ENCODE measurements at regions not wholly inside any gene's neighbourhood (a gene's known extent, or its start where the extent isn't known, plus 50 kb on each side); places are given as distances from the start of the nearest gene placed in this dataset.

- H3K79me1 ChIP-seq (replicated peaks; ENCODE audit: low read length, poor library complexity, severe bottlenecking): no peaks in the 10 kb centered on the region
These were observed 1191.3 kb upstream of the TENM3 start for GRCh38 chr4:181051931-181052330.

GRCh38 chr4:181061787-181062186 lies 1181.4 kb upstream of the TENM3 start:
- Histone ChIP-seq H4K8ac (ENCODE audit: low read length) (no peak overlapping the region), H3K4ac (ENCODE audit: low read depth in 1 of 2, low read length in 2 of 2) (no peak overlapping the region), H3K18ac (ENCODE audit: low read depth in 1 of 2, low read length in 2 of 2) (no peak overlapping the region), H2BK5ac (ENCODE audit: low read depth, low read length, poor library complexity, severe bottlenecking) (no peak overlapping the region), H3K14ac (ENCODE audit: low read length in 2 of 2) (no peak overlapping the region), H3K9ac (ENCODE audit: low read length) (no peak overlapping the region), H3K23ac (ENCODE audit: low read length in 2 of 2) (no peak overlapping the region), H3K9me3 (ENCODE audit: control insufficient read depth, low read length) (no peaks in the 10 kb centered on the region), H3K4me2 (ENCODE audit: low read length, poor library complexity, severe bottlenecking) (no peak overlapping the region), H3K27ac (ENCODE audit: low read length, poor library complexity, severe bottlenecking) (no peak overlapping the region), H3K79me1 (replicated peaks; ENCODE audit: low read length, poor library complexity, severe bottlenecking) (no peaks in the 10 kb centered on the region), H3K36me3 (ENCODE audit: control insufficient read depth in 1 of 2, insufficient read depth in 2 of 2, low read depth in 1 of 2, low read length in 2 of 2) (no peaks in the 10 kb centered on the region), H2BK12ac (ENCODE audit: low read length in 2 of 2) (no peak overlapping the region), H2BK120ac (ENCODE audit: low read depth, low read length) (no peak overlapping the region), H2AFZ (ENCODE audit: low read depth, low read length) (no peak overlapping the region), H4K91ac (ENCODE audit: low read length) (no peak overlapping the region), H3K4me3 (ENCODE audit: insufficient read depth in 1 of 2, low read depth in 1 of 2, low read length in 2 of 2) (no peak overlapping the region), H3K4me1 (ENCODE audit: control insufficient read depth, insufficient read depth, low read depth, low read length) (no peaks in the 10 kb centered on the region), H2AK5ac (ENCODE audit: low read length, severe bottlenecking) (no peak overlapping the region), H3K27me3 (ENCODE audit: control insufficient read depth in 1 of 2, insufficient read depth in 1 of 2, low read length in 2 of 2) (no peaks in the 10 kb centered on the region), H2BK15ac (ENCODE audit: low read depth, poor library complexity, severe bottlenecking) (no peak overlapping the region)
- no CpG with 5 or more reads among the region's 1 CpG for WGBS
- DNase-seq: no peak

More at GRCh38 chr4:181051931-181052330, 1191.3 kb upstream of the TENM3 start:
- Histone ChIP-seq H3K36me3 (ENCODE audit: control insufficient read depth in 1 of 2, insufficient read depth in 2 of 2, low read depth in 1 of 2, low read length in 2 of 2) (no peaks in the 10 kb centered on the region), H3K4me1 (ENCODE audit: control insufficient read depth, insufficient read depth, low read depth, low read length) (no peaks in the 10 kb centered on the region), H3K27ac (ENCODE audit: low read length, poor library complexity, severe bottlenecking) (no peak overlapping the region), H3K4ac (ENCODE audit: low read depth in 1 of 2, low read length in 2 of 2) (no peak overlapping the region), H3K9me3 (ENCODE audit: control insufficient read depth, low read length) (no peaks in the 10 kb centered on the region), H2BK120ac (ENCODE audit: low read depth, low read length) (no peak overlapping the region), H3K14ac (ENCODE audit: low read length in 2 of 2) (no peak overlapping the region), H2BK12ac (ENCODE audit: low read length in 2 of 2) (no peak overlapping the region), H4K91ac (ENCODE audit: low read length) (no peak overlapping the region), H2AFZ (ENCODE audit: low read depth, low read length) (no peak overlapping the region), H3K9ac (ENCODE audit: low read length) (no peak overlapping the region), H3K23ac (ENCODE audit: low read length in 2 of 2) (no peak overlapping the region), H2BK15ac (ENCODE audit: low read depth, poor library complexity, severe bottlenecking) (no peak overlapping the region), H3K4me3 (ENCODE audit: insufficient read depth in 1 of 2, low read depth in 1 of 2, low read length in 2 of 2) (no peak overlapping the region), H4K8ac (ENCODE audit: low read length) (no peak overlapping the region), H2BK5ac (ENCODE audit: low read depth, low read length, poor library complexity, severe bottlenecking) (no peak overlapping the region), H3K27me3 (ENCODE audit: control insufficient read depth in 1 of 2, insufficient read depth in 1 of 2, low read length in 2 of 2) (no peaks in the 10 kb centered on the region), H2AK5ac (ENCODE audit: low read length, severe bottlenecking) (no peak overlapping the region), H3K18ac (ENCODE audit: low read depth in 1 of 2, low read length in 2 of 2) (no peak overlapping the region), H3K4me2 (ENCODE audit: low read length, poor library complexity, severe bottlenecking) (no peak overlapping the region)
- no peak for DNase-seq

GRCh38 chr4:181063212-181063611 lies 1180.0 kb upstream of the TENM3 start:
- Histone ChIP-seq H3K18ac (ENCODE audit: low read depth in 1 of 2, low read length in 2 of 2) (no peak overlapping the region), H4K8ac (ENCODE audit: low read length) (no peak overlapping the region), H2BK12ac (ENCODE audit: low read length in 2 of 2) (no peak overlapping the region), H3K4ac (ENCODE audit: low read depth in 1 of 2, low read length in 2 of 2) (no peak overlapping the region), H2BK120ac (ENCODE audit: low read depth, low read length) (no peak overlapping the region), H2BK5ac (ENCODE audit: low read depth, low read length, poor library complexity, severe bottlenecking) (no peak overlapping the region), H3K9me3 (ENCODE audit: control insufficient read depth, low read length) (no peaks in the 10 kb centered on the region), H2BK15ac (ENCODE audit: low read depth, poor library complexity, severe bottlenecking) (no peak overlapping the region), H3K14ac (ENCODE audit: low read length in 2 of 2) (no peak overlapping the region), H3K4me2 (ENCODE audit: low read length, poor library complexity, severe bottlenecking) (no peak overlapping the region), H3K36me3 (ENCODE audit: control insufficient read depth in 1 of 2, insufficient read depth in 2 of 2, low read depth in 1 of 2, low read length in 2 of 2) (no peaks in the 10 kb centered on the region), H2AK5ac (ENCODE audit: low read length, severe bottlenecking) (no peak overlapping the region), H3K79me1 (replicated peaks; ENCODE audit: low read length, poor library complexity, severe bottlenecking) (no peaks in the 10 kb centered on the region), H4K91ac (ENCODE audit: low read length) (no peak overlapping the region), H3K4me3 (ENCODE audit: insufficient read depth in 1 of 2, low read depth in 1 of 2, low read length in 2 of 2) (no peak overlapping the region), H3K4me1 (ENCODE audit: control insufficient read depth, insufficient read depth, low read depth, low read length) (no peaks in the 10 kb centered on the region), H3K27me3 (ENCODE audit: control insufficient read depth in 1 of 2, insufficient read depth in 1 of 2, low read length in 2 of 2) (no peaks in the 10 kb centered on the region), H2AFZ (ENCODE audit: low read depth, low read length) (no peak overlapping the region), H3K9ac (ENCODE audit: low read length) (no peak overlapping the region), H3K27ac (ENCODE audit: low read length, poor library complexity, severe bottlenecking) (no peak overlapping the region), H3K23ac (ENCODE audit: low read length in 2 of 2) (no peak overlapping the region)
- no peak for DNase-seq
- no CpG with 5 or more reads among the region's 3 CpGs for WGBS

GRCh38 chr4:181077341-181077740 lies 1165.9 kb upstream of the TENM3 start:
- no peak overlapping the region for H2BK120ac ChIP-seq (ENCODE audit: low read depth, low read length)
- peak overlapping the region; percentile 45 for H3K9ac ChIP-seq (ENCODE audit: low read length)
- no peak overlapping the region for H2BK15ac ChIP-seq (ENCODE audit: low read depth, poor library complexity, severe bottlenecking)
- H3K23ac ChIP-seq (ENCODE audit: low read length in 2 of 2): no peak overlapping the region
- H4K91ac ChIP-seq (ENCODE audit: low read length): no peak overlapping the region
- peaks cover 2% of the 10 kb centered on the region for H3K4me1 ChIP-seq (ENCODE audit: control insufficient read depth, insufficient read depth, low read depth, low read length)
- no peaks in the 10 kb centered on the region for H3K27me3 ChIP-seq (ENCODE audit: control insufficient read depth in 1 of 2, insufficient read depth in 1 of 2, low read length in 2 of 2)
- H3K14ac ChIP-seq (ENCODE audit: low read length in 2 of 2): no peak overlapping the region
- no peak overlapping the region for H2AFZ ChIP-seq (ENCODE audit: low read depth, low read length)
- H3K9me3 ChIP-seq (ENCODE audit: control insufficient read depth, low read length): no peaks in the 10 kb centered on the region
- no peak overlapping the region for H3K18ac ChIP-seq (ENCODE audit: low read depth in 1 of 2, low read length in 2 of 2)
- no peaks in the 10 kb centered on the region for H3K79me1 ChIP-seq (replicated peaks; ENCODE audit: low read length, poor library complexity, severe bottlenecking)
- peak overlapping the region in 1 of 2 experiments; percentile 39 for H3K4me3 ChIP-seq (ENCODE audit: insufficient read depth in 1 of 2, low read depth in 1 of 2, low read length in 2 of 2)
- no peak overlapping the region for H3K27ac ChIP-seq (ENCODE audit: low read length, poor library complexity, severe bottlenecking)
- H4K8ac ChIP-seq (ENCODE audit: low read length): no peak overlapping the region
- H2BK5ac ChIP-seq (ENCODE audit: low read depth, low read length, poor library complexity, severe bottlenecking): no peak overlapping the region
- no peak overlapping the region for H2AK5ac ChIP-seq (ENCODE audit: low read length, severe bottlenecking)
- H3K4me2 ChIP-seq (ENCODE audit: low read length, poor library complexity, severe bottlenecking): no peak overlapping the region
- H2BK12ac ChIP-seq (ENCODE audit: low read length in 2 of 2): no peak overlapping the region
- no peak overlapping the region for H3K4ac ChIP-seq (ENCODE audit: low read depth in 1 of 2, low read length in 2 of 2)
- no peaks in the 10 kb centered on the region for H3K36me3 ChIP-seq (ENCODE audit: control insufficient read depth in 1 of 2, insufficient read depth in 2 of 2, low read depth in 1 of 2, low read length in 2 of 2)
- DNase-seq: no peak

Measured in mesenchymal stem cell (in vitro differentiated cells and primary cell).